CD14-positive monocyte (primary cell): ENCODE measurements at regions not wholly inside any gene's neighbourhood (a gene's known extent, or its start where the extent isn't known, plus 50 kb on each side); places are given as distances from the start of the nearest gene placed in this dataset.
"Not testable (repeated sequence)": the region's sequence is repeated elsewhere in the genome, so short reads cannot be mapped to it uniquely, and the experiment has no call there.

Source experiments
- DNase-seq, 3 donors: peaks; one replicate each; pipeline ENCODE4 v3.0.0-alpha.2; 2011 to 2022
- H2AFZ ChIP-seq: 2 replicates; pipeline ENCODE4 v1.6.0; 2012; ENCODE audit warnings: mild to moderate bottlenecking, low read depth, low read length, inconsistent platforms; ENCODE audit not compliant: insufficient read depth, poor library complexity, severe bottlenecking
- H3K27ac ChIP-seq, 2 donors: 1 replicate in 1 of 2; 2 replicates in 1 of 2; pipeline ENCODE4 v1.5.1; 2012 to 2013; ENCODE audit warnings: low read length in 2 of 2, control low read depth in 1 of 2, inconsistent platforms in 1 of 2, low read depth in 1 of 2, mild to moderate bottlenecking in 1 of 2
- H3K27me3 ChIP-seq, 2 donors: one replicate each; pipeline versions ENCODE4 v1.6.0 to v1.6.1; 2011 to 2013; ENCODE audit warnings: low read length in 2 of 2; ENCODE audit not compliant: control insufficient read depth in 2 of 2, insufficient read depth in 2 of 2
- H3K36me3 ChIP-seq, 2 donors: replicated peaks in 1 of 2; 1 replicate in 1 of 2; 2 replicates in 1 of 2; pipeline versions ENCODE4 v1.5.1 to v1.6.1; 2012 to 2013; ENCODE audit warnings: low read length in 2 of 2, control low read depth in 1 of 2, inconsistent platforms in 1 of 2, mild to moderate bottlenecking in 1 of 2; ENCODE audit not compliant: insufficient read depth in 2 of 2, control insufficient read depth in 1 of 2
- H3K4me1 ChIP-seq, 2 donors: 1 replicate in 1 of 2; 2 replicates in 1 of 2; pipeline versions ENCODE4 v1.5.1 to v1.6.1; 2012 to 2013; ENCODE audit warnings: low read length in 2 of 2, control low read depth in 1 of 2, inconsistent platforms in 1 of 2, mild to moderate bottlenecking in 1 of 2, moderate library complexity in 1 of 2; ENCODE audit not compliant: insufficient read depth in 2 of 2, control insufficient read depth in 1 of 2
- H3K4me2 ChIP-seq: replicated peaks from 2 replicates; pipeline ENCODE3; 2012; ENCODE audit warnings: low read length, moderate library complexity, mild to moderate bottlenecking; ENCODE audit not compliant: poor library complexity, severe bottlenecking; ENCODE audit errors: extremely low read depth
- H3K4me3 ChIP-seq, 3 experiments: fragments of 200-600 bp in 1 of 3; sonication (generic) in 1 of 3; replicated peaks in 1 of 3; 1 replicate in 2 of 3; 2 replicates in 1 of 3; pipeline ENCODE4 v1.5.1; 2011 to 2013; ENCODE audit warnings: low read length in 3 of 3, mild to moderate bottlenecking in 3 of 3, control low read depth in 2 of 3, low read depth in 2 of 3, inconsistent platforms in 1 of 3, moderate library complexity in 1 of 3
- H3K79me2 ChIP-seq: 2 replicates; pipeline ENCODE4 v1.6.0; 2012; ENCODE audit warnings: mild to moderate bottlenecking, control low read depth, inconsistent platforms, low read length, moderate library complexity; ENCODE audit not compliant: insufficient read depth
- H3K9ac ChIP-seq: 2 replicates; pipeline ENCODE4 v1.6.0; 2017; ENCODE audit warnings: low read length, mild to moderate bottlenecking; ENCODE audit not compliant: insufficient read depth, poor library complexity, severe bottlenecking
- H3K9me3 ChIP-seq, 2 donors: replicated peaks in 1 of 2; 1 replicate in 1 of 2; 2 replicates in 1 of 2; pipeline versions ENCODE4 v1.5.1 to v1.6.1; 2012 to 2013; ENCODE audit warnings: low read length in 2 of 2, control low read depth in 1 of 2; ENCODE audit not compliant: control insufficient read depth in 1 of 2, insufficient read depth in 1 of 2
- H4K20me1 ChIP-seq: 2 replicates; pipeline ENCODE4 v1.6.0; 2012; ENCODE audit warnings: mild to moderate bottlenecking, low read length, control low read depth, moderate library complexity; ENCODE audit not compliant: insufficient read depth
- H3K27ac Mint-ChIP-seq, 7 donors: one replicate each; pipeline ENCODE4 v1.8.0; 2020; ENCODE audit warnings: mild to moderate bottlenecking in 7 of 7, mixed read lengths in 7 of 7, moderate library complexity in 6 of 7, inconsistent platforms in 2 of 7
- H3K27me3 Mint-ChIP-seq, 3 donors: one replicate each; pipeline ENCODE4 v1.8.0; 2021 to 2022; ENCODE audit warnings: low read depth in 3 of 3, mild to moderate bottlenecking in 3 of 3, mixed read lengths in 3 of 3, moderate library complexity in 3 of 3, inconsistent platforms in 1 of 3
- H3K36me3 Mint-ChIP-seq, 2 donors: one replicate each; pipeline ENCODE4 v1.8.0; 2020; ENCODE audit warnings: mixed read lengths in 2 of 2, inconsistent platforms in 1 of 2, mild to moderate bottlenecking in 1 of 2
- H3K4me1 Mint-ChIP-seq: one replicate; pipeline ENCODE4 v1.8.0; 2020; ENCODE audit warnings: mild to moderate bottlenecking, mixed read lengths
- H3K4me3 Mint-ChIP-seq, 2 donors: one replicate each; pipeline ENCODE4 v1.8.0; 2020; ENCODE audit warnings: mild to moderate bottlenecking in 2 of 2, mixed read lengths in 2 of 2, moderate library complexity in 1 of 2
- H3K9me3 Mint-ChIP-seq, 7 donors: one replicate each; pipeline ENCODE4 v1.8.0; 2020 to 2022; ENCODE audit warnings: mixed read lengths in 7 of 7, mild to moderate bottlenecking in 6 of 7, moderate library complexity in 6 of 7, inconsistent platforms in 2 of 7
- CTCF ChIP-seq: fragments of 200-600 bp; IDR thresholded peaks from one replicate; pipeline ENCODE4 v1.8.0; 2022; ENCODE audit warnings: antibody characterized with exemption, mild to moderate bottlenecking
- WGBS: methylation state at CpG from one replicate; pipeline ENCODE4 v1.1.5; 2013; ENCODE audit warnings: missing lambda C conversion rate; ENCODE audit not compliant: insufficient coverage; 5-methylcytosine and 5-hydroxymethylcytosine counted together
- intact Hi-C, 2 donors: fragments of 100-400 bp; cut with micrococcal nuclease; formaldehyde crosslinking; loops; one replicate each; pipeline versions ENCODE4 v1.15.0 to v1.15.1; 2023

DNA sequence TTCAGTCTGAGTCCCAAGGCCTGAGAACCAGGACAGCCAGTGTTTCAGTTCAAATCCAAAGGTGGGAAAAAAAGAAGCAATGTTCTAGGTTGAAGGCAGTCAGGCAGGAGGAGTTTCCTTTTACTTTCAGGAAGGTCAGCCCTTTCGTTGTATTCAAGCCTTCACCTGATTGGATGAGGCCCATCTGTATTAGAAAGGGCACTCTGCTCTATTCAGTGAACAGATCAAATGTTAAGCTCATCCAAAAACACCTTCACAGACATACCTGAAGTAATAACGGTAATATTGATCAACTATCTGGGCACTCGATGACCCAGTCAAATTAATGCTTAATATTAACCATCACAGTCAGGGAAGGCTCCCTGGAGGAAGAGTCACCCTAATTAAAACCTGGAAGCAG lies 60.9 kb downstream of the IRX5 start:
- no peaks in the 10 kb centered on the region for H3K79me2 ChIP-seq
- H3K27me3 ChIP-seq, result no peaks in the 10 kb centered on the region
- DNase-seq, result no peak
- H3K4me1 ChIP-seq, result no peaks in the 10 kb centered on the region
- H3K4me2 ChIP-seq, result no peak overlapping the region
- no peaks in the 10 kb centered on the region for H3K9me3 ChIP-seq
- no peak overlapping the region for H2AFZ ChIP-seq
- Mint-ChIP-seq H3K4me3 (no peak overlapping the region), H3K36me3 (no peaks in the 10 kb centered on the region), H3K4me1 (no peaks in the 10 kb centered on the region), H3K27me3 (peaks cover 0 to 6% (median 4%) of the 10 kb centered on the region in 3 donors), H3K9me3 (no peaks in the 10 kb centered on the region), H3K27ac (no peak overlapping the region)
- no peaks in the 10 kb centered on the region for H4K20me1 ChIP-seq
- no peak overlapping the region for H3K9ac ChIP-seq
- H3K4me3 ChIP-seq, result no peak overlapping the region
- no peaks in the 10 kb centered on the region for H3K36me3 ChIP-seq
- H3K27ac ChIP-seq, result no peak overlapping the region
- intact Hi-C loops, result no loop called here
- no peak for TF ChIP-seq CTCF
- whole genome bisulfite sequencing, result 100% methylated on average over 2 of the region's 3 CpGs

DNA sequence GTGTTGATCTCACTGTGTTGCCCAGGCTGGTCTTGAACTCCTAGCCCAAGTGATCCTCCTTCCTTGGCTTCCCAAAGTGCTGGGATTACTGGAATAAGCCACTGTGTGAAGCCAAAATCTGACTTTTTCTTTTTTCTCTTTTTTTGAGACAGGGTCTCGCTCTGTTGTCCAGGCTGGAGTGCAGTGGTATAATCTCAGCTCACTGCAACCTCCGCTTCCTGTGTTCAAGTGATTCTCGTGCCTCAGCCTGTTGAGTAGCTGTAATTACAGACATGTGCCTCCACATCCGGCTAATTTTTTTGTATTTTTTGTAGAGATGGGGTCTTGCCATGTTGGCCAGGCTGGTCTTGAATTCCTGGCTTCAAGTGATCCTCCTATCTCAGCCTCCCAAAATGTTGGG lies 61.3 kb downstream of the IRX5 start:
- H3K27ac ChIP-seq, H3K9me3 Mint-ChIP-seq, H3K4me2 ChIP-seq, H4K20me1 ChIP-seq, H3K4me3 ChIP-seq, H3K9ac ChIP-seq, H3K27ac Mint-ChIP-seq, H3K4me1 Mint-ChIP-seq, H2AFZ ChIP-seq, H3K79me2 ChIP-seq, H3K36me3 Mint-ChIP-seq, H3K4me1 ChIP-seq, H3K36me3 ChIP-seq, H3K4me3 Mint-ChIP-seq, H3K27me3 ChIP-seq, intact Hi-C loops, H3K9me3 ChIP-seq, H3K27me3 Mint-ChIP-seq, DNase-seq: not testable (repeated sequence)
- 60% methylated on average over 2 of the region's 4 CpGs for WGBS
